HG03095 (cell line): ENCODE measurements at regions not wholly inside any gene's neighbourhood (a gene's known extent, or its start where the extent isn't known, plus 50 kb on each side); places are given as distances from the start of the nearest gene placed in this dataset.
"Not testable (repeated sequence)": the region's sequence is repeated elsewhere in the genome, so short reads cannot be mapped to it uniquely, and the experiment has no call there.

ENCODE experiments used
- ATAC-seq: cut with Tn5 transposase; IDR thresholded peaks from one replicate; pipeline ENCODE4 v1.9.1; 2021; ENCODE audit warnings: moderate library complexity; ENCODE audit not compliant: unreplicated experiment

- ATAC-seq, result not testable (repeated sequence)
Measured at GRCh38 chr9:22508354-22508753, 61.7 kb downstream of the DMRTA1 start.

- ATAC-seq, result no peak
Measured at GRCh38 chr9:22508790-22509189, 62.2 kb downstream of the DMRTA1 start.

- peak; percentile 69 for ATAC-seq
Measured at GRCh38 chr9:22512495-22512894, 65.9 kb downstream of the DMRTA1 start.

- ATAC-seq, result no peak
Measured at GRCh38 chr9:22514871-22515270, 68.2 kb downstream of the DMRTA1 start.

GRCh38 chr9:22522206-22522740, 75.6 kb downstream of the DMRTA1 start:
- ATAC-seq, result no peak

GRCh38 chr9:22528485-22528884, 81.9 kb downstream of the DMRTA1 start:
- ATAC-seq, result no peak

- ATAC-seq, result no peak
Measured at GRCh38 chr9:22529426-22530199, 83.0 kb downstream of the DMRTA1 start.

GRCh38 chr9:22535780-22536179, 89.2 kb downstream of the DMRTA1 start:
- ATAC-seq, result no peak

GRCh38 chr9:22537721-22538120, 91.1 kb downstream of the DMRTA1 start:
- ATAC-seq, result no peak

- ATAC-seq, result no peak
Measured at GRCh38 chr9:22548625-22549024, 102.0 kb downstream of the DMRTA1 start.

GRCh38 chr9:22574740-22575139, 128.1 kb downstream of the DMRTA1 start:
- no peak for ATAC-seq

GRCh38 chr9:22580788-22581187, 134.2 kb downstream of the DMRTA1 start:
- ATAC-seq, result no peak

GRCh38 chr9:22582221-22582620, 135.6 kb downstream of the DMRTA1 start:
- ATAC-seq, result no peak

- no peak for ATAC-seq
Measured at GRCh38 chr9:22588918-22589317, 142.3 kb downstream of the DMRTA1 start.

GRCh38 chr9:22590336-22591033, 143.9 kb downstream of the DMRTA1 start:
- no peak for ATAC-seq

GRCh38 chr9:22595805-22596204, 149.2 kb downstream of the DMRTA1 start:
- no peak for ATAC-seq

- ATAC-seq, result no peak
Measured at GRCh38 chr9:22617156-22617555, 170.5 kb downstream of the DMRTA1 start.

GRCh38 chr9:22622815-22623214, 176.2 kb downstream of the DMRTA1 start:
- ATAC-seq, result no peak

- no peak for ATAC-seq
Measured at GRCh38 chr9:22623236-22623635, 176.6 kb downstream of the DMRTA1 start.

- ATAC-seq, result no peak
Measured at GRCh38 chr9:22625540-22625939, 178.9 kb downstream of the DMRTA1 start.

- no peak for ATAC-seq
Measured at GRCh38 chr9:22643541-22643940, 196.9 kb downstream of the DMRTA1 start.

GRCh38 chr9:22645893-22646292, 199.3 kb downstream of the DMRTA1 start:
- no peak for ATAC-seq
